ENCODE measurements at regions not wholly inside any gene's neighbourhood (a gene's known extent, or its start where the extent isn't known, plus 50 kb on each side); places are given as distances from the start of the nearest gene placed in this dataset.

- no peak for TF ChIP-seq GATA2 (IDR thresholded peaks at IDR 0.05; ENCODE audit: low read depth, low read length)
- no peak for TF ChIP-seq GATA3 (IDR thresholded peaks at IDR 0.05; ENCODE audit: low read depth, low read length)
Measured at GRCh38 chr2:12168354-12168753, 421.9 kb downstream of the LPIN1 start.

Data from SH-SY5Y (cell line).